IPS-15b (cell line): ENCODE measurements at regions not wholly inside any gene's neighbourhood (a gene's known extent, or its start where the extent isn't known, plus 50 kb on each side); places are given as distances from the start of the nearest gene placed in this dataset.

Experiments used
- H3K27me3 ChIP-seq: one replicate; pipeline ENCODE4 v1.6.1; 2013; ENCODE audit warnings: low read length; ENCODE audit not compliant: control insufficient read depth, insufficient read depth
- H3K36me3 ChIP-seq: one replicate; pipeline ENCODE4 v1.6.1; 2013; ENCODE audit warnings: low read length; ENCODE audit not compliant: control insufficient read depth, insufficient read depth
- H3K4me1 ChIP-seq: one replicate; pipeline ENCODE4 v1.6.1; 2013; ENCODE audit warnings: mild to moderate bottlenecking, low read length; ENCODE audit not compliant: control insufficient read depth, insufficient read depth
- H3K4me3 ChIP-seq: one replicate; pipeline ENCODE4 v1.5.1; 2013; ENCODE audit warnings: low read depth, low read length
- H3K9ac ChIP-seq: one replicate; pipeline ENCODE4 v1.6.1; 2013; ENCODE audit warnings: low read depth, mild to moderate bottlenecking, low read length
- H3K9me3 ChIP-seq: one replicate; pipeline ENCODE4 v1.6.1; 2013; ENCODE audit warnings: mild to moderate bottlenecking, low read length; ENCODE audit not compliant: control insufficient read depth, insufficient read depth

GRCh38 chr10:57457972-57458512 is 809.7 kb downstream of the IPMK start:
- Histone ChIP-seq H3K4me1 (peaks cover 7% of the 10 kb centered on the region), H3K9ac (no peak overlapping the region), H3K9me3 (no peaks in the 10 kb centered on the region), H3K36me3 (no peaks in the 10 kb centered on the region), H3K4me3 (no peak overlapping the region), H3K27me3 (no peaks in the 10 kb centered on the region)

- no peaks in the 10 kb centered on the region for H3K27me3 ChIP-seq
- no peak overlapping the region for H3K4me3 ChIP-seq
- H3K9ac ChIP-seq, result no peak overlapping the region
- H3K36me3 ChIP-seq, result no peaks in the 10 kb centered on the region
- no peaks in the 10 kb centered on the region for H3K4me1 ChIP-seq
- H3K9me3 ChIP-seq, result no peaks in the 10 kb centered on the region
These were observed 837.3 kb downstream of the IPMK start for GRCh38 chr10:57430376-57430775.

- no peaks in the 10 kb centered on the region for H3K9me3 ChIP-seq
- H3K4me1 ChIP-seq, result no peaks in the 10 kb centered on the region
- no peak overlapping the region for H3K4me3 ChIP-seq
- H3K36me3 ChIP-seq, result no peaks in the 10 kb centered on the region
- no peak overlapping the region for H3K9ac ChIP-seq
- no peaks in the 10 kb centered on the region for H3K27me3 ChIP-seq
These were observed 846.8 kb downstream of the IPMK start for GRCh38 chr10:57420881-57421280.

DNA sequence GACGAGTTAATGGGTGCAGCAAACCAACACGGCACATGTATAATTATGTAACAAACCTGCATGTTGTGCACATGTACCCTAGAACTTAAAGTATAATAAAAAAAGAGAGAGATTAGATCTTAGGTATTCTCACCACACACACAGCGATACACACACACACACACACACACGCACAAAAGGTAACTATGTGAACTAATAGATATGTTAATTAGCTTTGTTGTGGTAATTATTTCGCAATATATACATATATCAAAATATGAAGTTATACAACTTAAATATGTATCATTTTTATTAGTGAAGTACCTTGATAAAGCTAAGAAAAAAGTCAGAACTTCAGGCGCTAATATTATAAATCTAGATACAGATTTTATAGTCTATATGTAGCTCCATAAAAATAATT is 849.2 kb downstream of the IPMK start:
- Histone ChIP-seq H3K9ac (no peak overlapping the region), H3K36me3 (no peaks in the 10 kb centered on the region), H3K27me3 (no peaks in the 10 kb centered on the region), H3K9me3 (no peaks in the 10 kb centered on the region), H3K4me3 (no peak overlapping the region), H3K4me1 (no peaks in the 10 kb centered on the region)

DNA sequence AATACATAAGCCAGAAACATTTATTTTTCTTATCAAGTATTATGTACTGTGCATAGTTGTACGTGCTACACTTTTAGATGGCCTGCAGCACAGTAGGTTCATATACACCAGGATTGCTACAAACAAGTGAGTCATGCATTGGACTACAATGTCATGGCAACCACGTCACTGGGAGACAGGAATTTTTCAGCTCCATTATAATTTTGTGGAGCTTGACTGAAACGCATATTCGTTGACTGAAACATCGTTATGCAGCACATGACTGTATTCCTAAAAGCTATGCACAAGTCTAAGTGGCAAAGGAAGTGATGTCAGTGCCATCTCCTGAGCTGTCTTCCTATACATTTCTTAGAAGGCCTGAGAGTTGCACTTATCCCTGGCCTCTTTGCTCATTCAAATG is 871.8 kb downstream of the IPMK start:
- H3K27me3 ChIP-seq, result no peaks in the 10 kb centered on the region
- H3K36me3 ChIP-seq, result no peaks in the 10 kb centered on the region
- H3K9me3 ChIP-seq, result no peaks in the 10 kb centered on the region
- peaks cover 4% of the 10 kb centered on the region for H3K4me1 ChIP-seq
- H3K4me3 ChIP-seq, result no peak overlapping the region
- H3K9ac ChIP-seq, result no peak overlapping the region

DNA sequence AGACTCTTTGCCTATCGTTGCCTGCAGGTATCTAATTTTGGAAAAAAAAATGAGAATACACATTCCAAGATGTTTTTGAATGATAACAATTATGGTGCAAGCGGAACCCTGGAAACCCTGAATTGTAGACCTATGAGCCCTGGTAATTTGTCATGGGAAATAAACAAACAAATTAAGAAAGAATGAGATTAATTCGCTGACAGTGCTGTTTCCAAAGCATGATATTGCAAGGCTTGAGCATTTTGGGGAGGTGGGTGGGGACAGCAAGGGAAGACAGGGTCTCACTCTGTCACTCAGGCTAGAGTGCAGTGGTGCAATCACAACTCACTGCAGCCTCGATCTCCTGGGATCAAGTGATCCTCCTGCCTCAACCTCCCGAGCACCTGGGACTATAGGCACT is 900.3 kb downstream of the IPMK start:
- Histone ChIP-seq H3K4me1 (no peaks in the 10 kb centered on the region), H3K9me3 (no peaks in the 10 kb centered on the region), H3K4me3 (no peak overlapping the region), H3K27me3 (no peaks in the 10 kb centered on the region), H3K36me3 (no peaks in the 10 kb centered on the region), H3K9ac (no peak overlapping the region)

DNA sequence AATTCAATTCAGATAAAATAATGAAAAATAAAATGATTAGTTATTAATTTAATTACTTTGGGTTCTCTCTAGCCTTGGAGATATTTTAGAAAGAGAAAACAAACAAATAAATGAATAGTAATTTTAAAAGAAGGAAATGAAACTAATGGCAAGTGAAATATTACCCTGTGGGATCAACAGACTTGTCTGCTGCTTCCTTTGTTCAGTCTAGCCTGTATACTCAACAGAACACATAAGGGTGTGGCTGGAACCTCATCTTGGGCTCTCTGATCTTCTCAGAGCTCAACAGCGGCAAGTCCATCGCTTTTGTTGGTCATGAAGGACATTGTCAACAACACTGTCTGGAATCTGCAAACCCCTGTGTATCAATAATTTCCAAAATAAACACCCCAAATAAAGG is 904.9 kb downstream of the IPMK start:
- H3K9ac ChIP-seq, result no peak overlapping the region
- no peaks in the 10 kb centered on the region for H3K36me3 ChIP-seq
- H3K9me3 ChIP-seq, result no peaks in the 10 kb centered on the region
- no peaks in the 10 kb centered on the region for H3K27me3 ChIP-seq
- no peaks in the 10 kb centered on the region for H3K4me1 ChIP-seq
- H3K4me3 ChIP-seq, result no peak overlapping the region

GRCh38 chr10:57353403-57354003 is 914.2 kb downstream of the IPMK start:
- Histone ChIP-seq H3K27me3 (no peaks in the 10 kb centered on the region), H3K36me3 (no peaks in the 10 kb centered on the region), H3K9ac (no peak overlapping the region), H3K4me1 (no peaks in the 10 kb centered on the region), H3K9me3 (no peaks in the 10 kb centered on the region), H3K4me3 (no peak overlapping the region)

DNA sequence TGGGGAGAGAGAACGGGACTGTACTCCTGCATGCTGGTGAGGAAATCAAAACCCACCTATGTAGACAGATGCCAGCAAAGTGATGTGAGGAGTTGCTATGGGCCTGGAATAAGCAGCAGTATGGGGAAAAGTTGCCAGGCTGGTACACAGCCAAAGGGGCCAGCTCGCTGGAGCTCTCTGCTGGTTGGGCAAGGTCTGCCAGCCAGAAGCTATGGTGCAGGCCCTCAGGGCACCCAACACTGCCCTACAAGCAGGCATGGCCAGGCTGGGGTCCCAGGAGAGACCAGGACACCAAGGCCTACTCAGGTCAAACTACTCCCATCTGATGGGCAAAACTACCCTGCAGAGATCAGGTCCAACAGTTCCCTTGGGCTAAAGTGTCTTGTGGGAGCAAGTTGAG is 916.6 kb downstream of the IPMK start:
- Histone ChIP-seq H3K9me3 (no peaks in the 10 kb centered on the region), H3K4me1 (no peaks in the 10 kb centered on the region), H3K4me3 (no peak overlapping the region), H3K9ac (no peak overlapping the region), H3K36me3 (no peaks in the 10 kb centered on the region), H3K27me3 (no peaks in the 10 kb centered on the region)

- H3K9ac ChIP-seq, result no peak overlapping the region
- H3K9me3 ChIP-seq, result peaks cover 26% of the 10 kb centered on the region
- no peaks in the 10 kb centered on the region for H3K27me3 ChIP-seq
- H3K36me3 ChIP-seq, result no peaks in the 10 kb centered on the region
- H3K4me1 ChIP-seq, result no peaks in the 10 kb centered on the region
- no peak overlapping the region for H3K4me3 ChIP-seq
These were observed 926.4 kb downstream of the IPMK start for GRCh38 chr10:57341294-57341693.

DNA sequence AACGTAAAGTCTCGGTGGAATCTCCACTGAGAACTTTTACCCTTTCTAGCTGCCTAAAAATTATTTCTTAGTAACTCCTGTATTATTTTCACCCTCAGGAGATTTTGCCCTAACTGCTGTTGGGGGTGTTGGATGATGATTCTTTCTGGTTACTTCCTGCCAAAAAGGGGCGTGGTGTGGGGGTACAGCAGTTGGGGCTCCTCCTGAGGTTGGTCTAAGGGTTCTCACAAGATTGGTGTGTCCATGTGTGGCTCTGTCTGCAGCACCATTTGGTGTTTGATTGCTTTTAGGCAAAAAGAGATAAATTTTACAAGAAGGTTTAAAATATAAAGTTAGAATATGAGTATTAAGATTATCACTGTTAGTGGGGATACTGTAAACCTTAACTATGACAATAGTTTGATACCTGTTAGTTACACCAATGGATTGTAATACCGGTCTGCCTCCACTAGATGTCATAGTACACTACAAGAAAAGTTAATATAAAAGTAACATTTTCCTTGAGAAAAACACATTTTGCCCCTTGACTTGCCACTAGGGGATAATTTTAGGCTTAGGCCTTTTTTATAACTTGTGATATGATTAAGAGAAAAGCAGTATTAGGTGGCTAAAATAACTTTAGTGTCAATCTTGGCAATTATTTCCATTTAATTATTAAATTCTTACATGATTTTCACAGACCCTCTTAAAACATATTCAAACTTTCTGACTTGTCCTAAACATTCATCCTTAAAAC is 928.7 kb downstream of the IPMK start:
- no peaks in the 10 kb centered on the region for H3K27me3 ChIP-seq
- H3K9ac ChIP-seq, result no peak overlapping the region
- H3K4me1 ChIP-seq, result no peaks in the 10 kb centered on the region
- no peak overlapping the region for H3K4me3 ChIP-seq
- H3K36me3 ChIP-seq, result no peaks in the 10 kb centered on the region
- H3K9me3 ChIP-seq, result peaks cover 20% of the 10 kb centered on the region

GRCh38 chr10:57336865-57337264 is 930.8 kb downstream of the IPMK start:
- Histone ChIP-seq H3K4me1 (no peaks in the 10 kb centered on the region), H3K27me3 (no peaks in the 10 kb centered on the region), H3K9ac (no peak overlapping the region), H3K36me3 (no peaks in the 10 kb centered on the region), H3K4me3 (no peak overlapping the region), H3K9me3 (peaks cover 1% of the 10 kb centered on the region)
